ENCODE measurements at regions not wholly inside any gene's neighbourhood (a gene's known extent, or its start where the extent isn't known, plus 50 kb on each side); places are given as distances from the start of the nearest gene placed in this dataset.

- H3K4me1 ChIP-seq: peaks cover 0 to 14% (median 5%) of the 10 kb centered on the region in 4 donors
- no peaks in the 10 kb centered on the region for H3K9me3 ChIP-seq
- TF ChIP-seq CTCF (IDR thresholded peaks at IDR 0.05) (no peak), EP300 (IDR thresholded peaks at IDR 0.05) (no peak), POLR2A (IDR thresholded peaks at IDR 0.05) (no peak), POLR2AphosphoS5 (IDR thresholded peaks at IDR 0.05) (no peak)
- no peaks in the 10 kb centered on the region for H3K36me3 ChIP-seq
- intact Hi-C loops (cut with DNase I; ENCODE audit: low total_unique reads): no loop called here
- no peak for DNase-seq
- 86 to 100% (median 96%) methylated on average over 1 of the region's 1 CpG for WGBS, 5 donors
- no peak overlapping the region for H3K4me3 ChIP-seq
- no peak overlapping the region for H3K27ac ChIP-seq
- H3K27me3 ChIP-seq: no peaks in the 10 kb centered on the region
These were observed 160.8 kb upstream of the GSC start for GRCh38 chr14:94930690-94931089.

GRCh38 chr14:94929354-94929753 is 159.4 kb upstream of the GSC start:
- Histone ChIP-seq H3K27ac (no peak overlapping the region), H3K9me3 (no peaks in the 10 kb centered on the region), H3K36me3 (no peaks in the 10 kb centered on the region), H3K4me1 (peaks cover 0 to 4% (median 2%) of the 10 kb centered on the region in 4 donors), H3K27me3 (no peaks in the 10 kb centered on the region), H3K4me3 (no peak overlapping the region)
- intact Hi-C loops (cut with DNase I; ENCODE audit: low total_unique reads): no loop called here
- 71 to 90% (median 81%) methylated on average over 2 to 3 of the region's 3 CpGs for WGBS, 5 donors
- DNase-seq: no peak
- no peak for TF ChIP-seq CTCF (IDR thresholded peaks at IDR 0.05)
- TF ChIP-seq POLR2A (IDR thresholded peaks at IDR 0.05): no peak
- TF ChIP-seq EP300 (IDR thresholded peaks at IDR 0.05): no peak
- no peak for TF ChIP-seq POLR2AphosphoS5 (IDR thresholded peaks at IDR 0.05)

- intact Hi-C loops (cut with DNase I; ENCODE audit: low total_unique reads): no loop called here
- no peaks in the 10 kb centered on the region for H3K36me3 ChIP-seq
- TF ChIP-seq POLR2A (IDR thresholded peaks at IDR 0.05) (no peak), POLR2AphosphoS5 (IDR thresholded peaks at IDR 0.05) (no peak), EP300 (IDR thresholded peaks at IDR 0.05) (no peak), CTCF (IDR thresholded peaks at IDR 0.05) (no peak)
- WGBS, 5 donors: 44 to 66% (median 58%) methylated on average over 9 to 10 of the region's 10 CpGs
- DNase-seq: no peak
- no peak overlapping the region for H3K4me3 ChIP-seq
- H3K27ac ChIP-seq: no peak overlapping the region
- H3K9me3 ChIP-seq: no peaks in the 10 kb centered on the region
- no peaks in the 10 kb centered on the region for H3K27me3 ChIP-seq
- peaks cover 0 to 3% (median 0%) of the 10 kb centered on the region in 4 donors for H3K4me1 ChIP-seq
These were observed 156.3 kb upstream of the GSC start for GRCh38 chr14:94926176-94926575.

- peaks cover 0 to 3% (median 0%) of the 10 kb centered on the region in 4 donors for H3K4me1 ChIP-seq
- H3K36me3 ChIP-seq: no peaks in the 10 kb centered on the region
- TF ChIP-seq EP300 (IDR thresholded peaks at IDR 0.05): no peak
- no peak for TF ChIP-seq CTCF (IDR thresholded peaks at IDR 0.05)
- no peak for TF ChIP-seq POLR2A (IDR thresholded peaks at IDR 0.05)
- no peak for TF ChIP-seq POLR2AphosphoS5 (IDR thresholded peaks at IDR 0.05)
- H3K9me3 ChIP-seq: no peaks in the 10 kb centered on the region
- no peaks in the 10 kb centered on the region for H3K27me3 ChIP-seq
- no peak overlapping the region for H3K27ac ChIP-seq
- whole genome bisulfite sequencing, 5 donors: 97 to 100% (median 100%) methylated on average over 4 of the region's 4 CpGs
- H3K4me3 ChIP-seq: no peak overlapping the region
- intact Hi-C loops (cut with DNase I; ENCODE audit: low total_unique reads): no loop called here
- no peak for DNase-seq
These were observed 155.7 kb upstream of the GSC start for GRCh38 chr14:94925416-94926173.
